GM12878 (cell line): ENCODE measurements at regions not wholly inside any gene's neighbourhood (a gene's known extent, or its start where the extent isn't known, plus 50 kb on each side); places are given as distances from the start of the nearest gene placed in this dataset.

ENCODE experiments used
- ATAC-seq: fragments of 200-7000 bp; cut with Tn5 transposase; 3 replicates; pipeline ENCODE4 v1.9.1; 2020; ENCODE audit warnings: mild to moderate bottlenecking, moderate library complexity
- BruUV-seq: library from RNA; stranded (reverse); fragments of 400-500 nt; replicated peaks from 2 replicates; lab custom pipeline; 2021; lab: Mats Ljungman, UMichigan
- CTCF ChIA-PET: fragments of 300-600 bp; sonication (Branson Sonifier 250); formaldehyde crosslinking; extraction: SDS; loops from one replicate; lab custom pipeline; 2021; ENCODE audit warnings: inconsistent platforms; lab: Yijun Ruan, JAX
- POLR2A ChIA-PET: fragments of 350-600 bp; formaldehyde crosslinking; extraction: SDS; loops from one replicate; lab custom pipeline; 2021; ENCODE audit warnings: inconsistent platforms; lab: Charles Lee
- RAD21 ChIA-PET: fragments of 300-600 bp; sonication (Branson Sonifier 250); formaldehyde crosslinking; loops from one replicate; lab custom pipeline; 2023; ENCODE audit warnings: antibody characterized with exemption; ENCODE audit not compliant: unreplicated experiment; lab: Charles Lee
- SMC1A ChIA-PET: fragments of 300-600 bp; sonication (Branson Sonifier 250); formaldehyde crosslinking; loops from one replicate; lab custom pipeline; 2023; ENCODE audit not compliant: unreplicated experiment, uncharacterized antibody; lab: Charles Lee
- DNase-seq: peaks from one replicate; pipeline ENCODE4 v3.0.0-alpha.2; 2011; ENCODE audit warnings: low read depth, low spot score
- FAIRE-seq: peaks from 3 replicates; lab custom pipeline; 2011; peaks lifted over from hg19 to GRCh38; lab: Jason Lieb, UNC
- H2AFZ ChIP-seq: 2 replicates; pipeline ENCODE4 v1.6.0; 2011; ENCODE audit warnings: low read depth, low read length, control low read depth; ENCODE audit not compliant: control insufficient read depth
- H3K27ac ChIP-seq: 2 replicates; pipeline ENCODE4 v1.5.1; 2011; ENCODE audit warnings: control low read depth; ENCODE audit not compliant: control insufficient read depth, insufficient read depth
- H3K27me3 ChIP-seq, 2 experiments: replicated peaks in 1 of 2; 2 replicates each; pipeline versions ENCODE4 v1.6.0 to v1.6.1; 2011; ENCODE audit warnings: low read length in 1 of 2; ENCODE audit not compliant: control insufficient read depth in 2 of 2, insufficient read depth in 2 of 2
- H3K36me3 ChIP-seq, 2 experiments: 2 replicates each; pipeline ENCODE4 v1.5.1; 2011; ENCODE audit warnings: low read length in 1 of 2; ENCODE audit not compliant: control insufficient read depth in 2 of 2, insufficient read depth in 2 of 2
- H3K4me1 ChIP-seq: 2 replicates; pipeline ENCODE4 v1.6.1; 2011; ENCODE audit warnings: mild to moderate bottlenecking, low read length, moderate library complexity, mixed read lengths; ENCODE audit not compliant: control insufficient read depth, insufficient read depth
- H3K4me2 ChIP-seq: 2 replicates; pipeline ENCODE4 v1.6.0; 2011; ENCODE audit warnings: control low read depth; ENCODE audit not compliant: control insufficient read depth, insufficient read depth
- H3K4me3 ChIP-seq: fragments of 200-600 bp; sonication (generic); 2 replicates; pipeline ENCODE4 v1.5.1; 2016
- H3K79me2 ChIP-seq: 2 replicates; pipeline ENCODE4 v1.6.0; 2011; ENCODE audit warnings: low read length; ENCODE audit not compliant: control insufficient read depth, insufficient read depth
- H3K9ac ChIP-seq: 2 replicates; pipeline ENCODE4 v1.8.0; 2011; ENCODE audit warnings: low read length, control low read depth, mixed read lengths; ENCODE audit not compliant: control insufficient read depth, insufficient read depth
- H3K9me3 ChIP-seq: replicated peaks from 3 replicates; pipeline ENCODE4 v1.5.1; 2011; ENCODE audit warnings: mild to moderate bottlenecking, low read length; ENCODE audit not compliant: control insufficient read depth, insufficient read depth
- H4K20me1 ChIP-seq: 2 replicates; pipeline ENCODE4 v1.6.0; 2011; ENCODE audit not compliant: control insufficient read depth, insufficient read depth
- PML ChIP-seq: IDR thresholded peaks from 2 replicates; pipeline ENCODE4 v1.6.1; 2012; ENCODE audit warnings: low read length, inconsistent platforms
- RFX5 ChIP-seq: IDR thresholded peaks from 2 replicates; pipeline ENCODE4 v1.6.1; 2011; ENCODE audit warnings: low read depth, low read length, improper control_type of control experiment
- SPI1 ChIP-seq: IDR thresholded peaks from 2 replicates; pipeline ENCODE4 v1.6.1; 2011; ENCODE audit warnings: low read depth, mild to moderate bottlenecking, low read length, moderate library complexity, borderline replicate concordance; ENCODE audit not compliant: insufficient read depth
- WGBS: methylation state at CpG from one replicate; pipeline ENCODE4 v1.1.6; 2016; ENCODE audit warnings: low lambda C conversion rate; ENCODE audit not compliant: insufficient replicate concordance, insufficient coverage; ENCODE audit errors: missing lambda C conversion rate; 5-methylcytosine and 5-hydroxymethylcytosine counted together
- in situ Hi-C: fragments of 300-500 bp; cut with MboI; formaldehyde crosslinking; loops from 9 replicates; pipeline ENCODE4 v1.14.3; 2018; ENCODE audit warnings: mixed read lengths
- intact Hi-C: fragments of 100-400 bp; cut with micrococcal nuclease; formaldehyde crosslinking; loops from one replicate; pipeline ENCODE4 v1.14.2; 2022; ENCODE audit not compliant: unreplicated experiment

GRCh38 chr2:128818704-128819491 lies 500.2 kb upstream of the HS6ST1 start:
- intact Hi-C loops (no loop called here), in situ Hi-C loops (no loop called here)
- DNase-seq (no peak), FAIRE-seq (no peak), ATAC-seq (no peak)
- BruUV-seq = no TSS peak
- Histone ChIP-seq H3K27me3 (no peaks in the 10 kb centered on the region), H3K9ac (no peak overlapping the region), H3K36me3 (no peaks in the 10 kb centered on the region), H3K79me2 (no peaks in the 10 kb centered on the region), H3K4me1 (no peaks in the 10 kb centered on the region), H3K4me3 (no peak overlapping the region), H3K4me2 (no peak overlapping the region), H4K20me1 (no peaks in the 10 kb centered on the region), H3K9me3 (no peaks in the 10 kb centered on the region), H2AFZ (no peak overlapping the region), H3K27ac (no peak overlapping the region)
- ChIA-PET RAD21 (no interaction called here), CTCF (no interaction called here), POLR2A (no interaction called here), SMC1A (no interaction called here)
- TF ChIP-seq RFX5 = no peak
- TF ChIP-seq SPI1 = peak; percentile 8; the same call in 1 of the 2 replicates
- 33% methylated on average over 11 of the region's 11 CpGs for WGBS

GRCh38 chr2:128820452-128820851 lies 501.8 kb upstream of the HS6ST1 start:
- no peak for FAIRE-seq

More at GRCh38 chr2:128820452-128820851, 501.8 kb upstream of the HS6ST1 start:
- H3K79me2 ChIP-seq = no peaks in the 10 kb centered on the region
- POLR2A ChIA-PET = no interaction called here
- 26% methylated on average over 4 of the region's 4 CpGs for WGBS
- H3K9ac ChIP-seq = no peak overlapping the region
- no peaks in the 10 kb centered on the region for H3K9me3 ChIP-seq
- TF ChIP-seq PML = no peak
- H3K27ac ChIP-seq = no peak overlapping the region
- H3K27me3 ChIP-seq = no peaks in the 10 kb centered on the region
- DNase-seq (no peak), ATAC-seq (no peak)
- no peaks in the 10 kb centered on the region for H4K20me1 ChIP-seq
- in situ Hi-C loops = no loop called here
- H3K4me1 ChIP-seq = no peaks in the 10 kb centered on the region
- intact Hi-C loops = no loop called here
- H3K4me2 ChIP-seq = no peak overlapping the region
- no peak overlapping the region for H3K4me3 ChIP-seq
- no peaks in the 10 kb centered on the region for H3K36me3 ChIP-seq
- no TSS peak for BruUV-seq
- CTCF ChIA-PET = no interaction called here
- SMC1A ChIA-PET = no interaction called here
- H2AFZ ChIP-seq = no peak overlapping the region
- RAD21 ChIA-PET = no interaction called here
